ENCODE measurements at regions not wholly inside any gene's neighbourhood (a gene's known extent, or its start where the extent isn't known, plus 50 kb on each side); places are given as distances from the start of the nearest gene placed in this dataset.

GRCh38 chr3:165254812-165255211, 58.6 kb upstream of the SLITRK3 start:
- no peaks in the 10 kb centered on the region for H3K36me3 ChIP-seq
- no peaks in the 10 kb centered on the region for H3K9me3 ChIP-seq
- peak in 2 of 4 donors; percentile 43 to 53 for DNase-seq
- intact Hi-C loops (cut with DNase I): no loop called here
- H3K4me1 ChIP-seq: no peaks in the 10 kb centered on the region
- peak in 1 of 2 donors; percentile 20 for TF ChIP-seq CTCF (IDR thresholded peaks at IDR 0.05)
- H3K4me3 ChIP-seq: no peak overlapping the region
- ATAC-seq: peak; percentile 94
- no peak overlapping the region for H3K27ac ChIP-seq
- H3K27me3 ChIP-seq: no peaks in the 10 kb centered on the region

Data from left lung (tissue), 4 donors.